ENCODE measurements at regions not wholly inside any gene's neighbourhood (a gene's known extent, or its start where the extent isn't known, plus 50 kb on each side); places are given as distances from the start of the nearest gene placed in this dataset.

DNA sequence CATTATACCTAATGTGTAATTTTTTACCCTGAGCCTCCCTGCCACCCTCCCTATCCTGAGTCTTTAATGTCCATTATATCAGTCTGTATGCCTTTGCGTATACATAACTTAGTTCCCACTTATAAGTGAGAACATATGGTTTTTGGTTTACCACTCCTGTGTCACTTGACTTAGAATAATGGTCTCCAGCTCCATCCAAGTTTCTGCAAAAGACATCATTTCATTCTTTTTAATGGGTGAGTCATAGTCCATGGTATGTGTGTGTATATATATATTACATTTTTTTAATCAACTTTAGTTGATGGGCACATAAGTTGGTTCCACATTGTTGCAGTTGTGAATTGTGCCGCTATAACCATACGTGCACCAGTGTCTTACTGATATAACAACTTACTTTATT, 477.1 kb upstream of the NEGR1 start:
- TF ChIP-seq, protein P1, sequence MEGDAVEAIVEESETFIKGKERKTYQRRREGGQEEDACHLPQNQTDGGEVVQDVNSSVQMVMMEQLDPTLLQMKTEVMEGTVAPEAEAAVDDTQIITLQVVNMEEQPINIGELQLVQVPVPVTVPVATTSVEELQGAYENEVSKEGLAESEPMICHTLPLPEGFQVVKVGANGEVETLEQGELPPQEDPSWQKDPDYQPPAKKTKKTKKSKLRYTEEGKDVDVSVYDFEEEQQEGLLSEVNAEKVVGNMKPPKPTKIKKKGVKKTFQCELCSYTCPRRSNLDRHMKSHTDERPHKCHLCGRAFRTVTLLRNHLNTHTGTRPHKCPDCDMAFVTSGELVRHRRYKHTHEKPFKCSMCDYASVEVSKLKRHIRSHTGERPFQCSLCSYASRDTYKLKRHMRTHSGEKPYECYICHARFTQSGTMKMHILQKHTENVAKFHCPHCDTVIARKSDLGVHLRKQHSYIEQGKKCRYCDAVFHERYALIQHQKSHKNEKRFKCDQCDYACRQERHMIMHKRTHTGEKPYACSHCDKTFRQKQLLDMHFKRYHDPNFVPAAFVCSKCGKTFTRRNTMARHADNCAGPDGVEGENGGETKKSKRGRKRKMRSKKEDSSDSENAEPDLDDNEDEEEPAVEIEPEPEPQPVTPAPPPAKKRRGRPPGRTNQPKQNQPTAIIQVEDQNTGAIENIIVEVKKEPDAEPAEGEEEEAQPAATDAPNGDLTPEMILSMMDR (conservative IDR thresholded peaks at IDR 0.05) = no peak
- no peak for TF ChIP-seq EZH2 (IDR thresholded peaks at IDR 0.05; ENCODE audit: low read depth)

Data from PC-9 (cell line).